HepG2 (cell line): ENCODE measurements at regions not wholly inside any gene's neighbourhood (a gene's known extent, or its start where the extent isn't known, plus 50 kb on each side); places are given as distances from the start of the nearest gene placed in this dataset.

Source experiments
- ATAC-seq: fragments of 200-7000 bp; cut with Tn5 transposase; 3 replicates; pipeline ENCODE4 v1.9.1; 2020; ENCODE audit warnings: mild to moderate bottlenecking, moderate library complexity
- BruUV-seq: library from RNA; stranded (reverse); fragments of 400-500 nt; replicated peaks from 2 replicates; lab custom pipeline; 2021; lab: Mats Ljungman, UMichigan
- CTCF ChIA-PET: fragments of 300-600 bp; formaldehyde crosslinking; extraction: SDS; loops from one replicate; lab custom pipeline; 2021; ENCODE audit warnings: low total read pairs, inconsistent platforms, low intra/inter-chr PET ratio; lab: Yijun Ruan, JAX
- POLR2A ChIA-PET: fragments of 350-600 bp; sonication (Branson Sonifier 250); formaldehyde crosslinking; loops from one replicate; lab custom pipeline; 2020; ENCODE audit warnings: antibody characterized with exemption, inconsistent platforms; lab: Yijun Ruan, JAX
- DNase-seq: peaks from one replicate; pipeline ENCODE4 v3.0.0-alpha.2; 2015; ENCODE audit warnings: low spot score
- FAIRE-seq: peaks from 3 replicates; lab custom pipeline; 2011; peaks lifted over from hg19 to GRCh38; lab: Jason Lieb, UNC
- H2AFZ ChIP-seq: one replicate; pipeline ENCODE4 v1.6.1; 2011; ENCODE audit warnings: low read length, inconsistent platforms
- H3K27ac ChIP-seq: fragments of 300-600 bp; 3 replicates; pipeline ENCODE4 v1.8.0; 2011; ENCODE audit warnings: mixed run types, mild to moderate bottlenecking, mixed read lengths, low read length, inconsistent platforms; ENCODE audit not compliant: insufficient read depth; ENCODE audit errors: extremely low read length
- H3K27me3 ChIP-seq, 2 experiments: fragments of 200-600 bp in 1 of 2; 2 replicates in 1 of 2; 3 replicates in 1 of 2; pipeline versions ENCODE4 v1.6.0 to v1.8.0; 2011; ENCODE audit warnings: low read length in 2 of 2, mild to moderate bottlenecking in 2 of 2, moderate library complexity in 2 of 2, inconsistent platforms in 1 of 2; ENCODE audit not compliant: insufficient read depth in 2 of 2, control insufficient read depth in 1 of 2
- H3K36me3 ChIP-seq, 2 experiments: fragments of 200-600 bp in 1 of 2; replicated peaks in 1 of 2; 2 replicates in 1 of 2; 3 replicates in 1 of 2; pipeline versions ENCODE4 v1.5.1 to v1.8.0; 2011; ENCODE audit warnings: low read length in 2 of 2, inconsistent platforms in 1 of 2; ENCODE audit not compliant: insufficient read depth in 2 of 2, control insufficient read depth in 1 of 2
- H3K4me1 ChIP-seq: 2 replicates; pipeline ENCODE4 v1.5.1; 2012; ENCODE audit warnings: low read length, inconsistent platforms; ENCODE audit not compliant: insufficient read depth
- H3K4me2 ChIP-seq: 2 replicates; pipeline ENCODE4 v1.6.0; 2011; ENCODE audit warnings: low read depth, low read length, inconsistent platforms
- H3K4me3 ChIP-seq, 3 experiments: fragments of 200-600 bp in 1 of 3; sonication (generic), shearing (Covaris generic) in 1 of 3; replicated peaks in 1 of 3; 2 replicates each; pipeline ENCODE4 v1.5.1; 2011 to 2016; ENCODE audit warnings: low read length in 3 of 3, inconsistent platforms in 2 of 3, low read depth in 2 of 3, mild to moderate bottlenecking in 2 of 3, control low read depth in 1 of 3, mixed read lengths in 1 of 3; ENCODE audit not compliant: insufficient read depth in 1 of 3
- H3K79me2 ChIP-seq: one replicate; pipeline ENCODE4 v1.6.1; 2011; ENCODE audit warnings: low read length, inconsistent platforms; ENCODE audit not compliant: insufficient read depth
- H3K9ac ChIP-seq: 2 replicates; pipeline ENCODE4 v1.6.0; 2011; ENCODE audit warnings: mild to moderate bottlenecking, low read depth, low read length, inconsistent platforms; ENCODE audit not compliant: insufficient read depth
- H3K9me3 ChIP-seq: 2 replicates; pipeline ENCODE4 v1.5.1; 2012; ENCODE audit warnings: mild to moderate bottlenecking, low read length
- H4K20me1 ChIP-seq: 2 replicates; pipeline ENCODE4 v1.6.0; 2011; ENCODE audit warnings: inconsistent platforms, mild to moderate bottlenecking, low read length, moderate library complexity; ENCODE audit not compliant: insufficient read depth
- CENPT ChIP-seq: sonication (generic); formaldehyde crosslinking; IDR thresholded peaks from 2 replicates; pipeline ENCODE4 v1.8.0; 2022; ENCODE audit warnings: low read depth, mild to moderate bottlenecking, moderate library complexity, missing genetic modification reagents
- DNMT1 ChIP-seq: sonication (generic); formaldehyde crosslinking; IDR thresholded peaks from 2 replicates; pipeline ENCODE4 v1.5.1; 2020; ENCODE audit warnings: mild to moderate bottlenecking, missing genetic modification reagents
- HMGA1 ChIP-seq: sonication (generic); formaldehyde crosslinking; conservative IDR thresholded peaks from 2 replicates; pipeline ENCODE4 v1.4.0; 2020; ENCODE audit warnings: missing genetic modification reagents
- MED1 ChIP-seq: sonication (generic); formaldehyde crosslinking; IDR thresholded peaks from 2 replicates; pipeline ENCODE4 v1.4.0; 2020; ENCODE audit warnings: missing genetic modification reagents
- PTBP1 ChIP-seq: fragments of 200-400 bp; formaldehyde crosslinking; IDR thresholded peaks from 2 replicates; pipeline ENCODE4 v1.6.1; 2018; ENCODE audit warnings: low read length, low read depth; ENCODE audit not compliant: poor library complexity, severe bottlenecking
- TBX3 ChIP-seq: fragments of 450-650 bp; IDR thresholded peaks from 2 replicates; pipeline ENCODE4 v1.6.1; 2017; ENCODE audit warnings: antibody characterized with exemption, mild to moderate bottlenecking, inconsistent platforms, borderline replicate concordance
- TFE3 ChIP-seq: IDR thresholded peaks from 2 replicates; pipeline ENCODE4 v1.6.1; 2016
- TP53 ChIP-seq: sonication (generic); formaldehyde crosslinking; conservative IDR thresholded peaks from 2 replicates; pipeline ENCODE4 v1.4.0; 2020; ENCODE audit warnings: missing genetic modification reagents
- YEATS4 ChIP-seq: sonication (generic); formaldehyde crosslinking; IDR thresholded peaks from 2 replicates; pipeline ENCODE4 v1.4.0; 2020; ENCODE audit warnings: missing genetic modification reagents, borderline replicate concordance
- ZBTB7A ChIP-seq: sonication (generic); formaldehyde crosslinking; IDR thresholded peaks from 2 replicates; pipeline ENCODE4 v1.8.0; 2022; ENCODE audit warnings: mild to moderate bottlenecking, missing genetic modification reagents
- ZFAT ChIP-seq: sonication (generic); formaldehyde crosslinking; conservative IDR thresholded peaks from 2 replicates; pipeline ENCODE4 v1.8.1; 2023; ENCODE audit warnings: missing genetic modification reagents, inconsistent platforms
- ZFP82 ChIP-seq: sonication (generic); formaldehyde crosslinking; IDR thresholded peaks from 2 replicates; pipeline ENCODE4 v1.5.1; 2020; ENCODE audit warnings: mild to moderate bottlenecking, missing genetic modification reagents, borderline replicate concordance
- ZNF337 ChIP-seq: sonication (generic); formaldehyde crosslinking; IDR thresholded peaks from 2 replicates; pipeline ENCODE4 v1.5.1; 2020; ENCODE audit warnings: missing genetic modification reagents, low read depth, mild to moderate bottlenecking, borderline replicate concordance
- WGBS: methylation state at CpG from one replicate; pipeline ENCODE4 v1.1.6; 2017; ENCODE audit warnings: low lambda C conversion rate; 5-methylcytosine and 5-hydroxymethylcytosine counted together
- in situ Hi-C: cut with HindIII; loops from 2 replicates; pipeline ENCODE4 v1.10.0; 2017; ENCODE audit warnings: low pct_unique_long_range_greater_than_20kb; ENCODE audit not compliant: extremely low pct_ligation_motif_present
- intact Hi-C: fragments of 100-400 bp; cut with micrococcal nuclease; formaldehyde crosslinking; loops from one replicate; pipeline ENCODE4 v1.10.0; 2022; ENCODE audit not compliant: unreplicated experiment

- no peak overlapping the region for H3K9ac ChIP-seq
- H2AFZ ChIP-seq: no peak overlapping the region
- no peaks in the 10 kb centered on the region for H4K20me1 ChIP-seq
- TF ChIP-seq MED1 (CRISPR knock-in tag): no peak
- no peak for TF ChIP-seq YEATS4 (CRISPR knock-in tag)
- no peak for TF ChIP-seq PTBP1
- no peak for TF ChIP-seq HMGA1 (CRISPR knock-in tag)
- TF ChIP-seq ZNF337: no peak
- TF ChIP-seq DNMT1 (CRISPR knock-in tag): no peak
- no peak for TF ChIP-seq CENPT (CRISPR knock-in tag)
- TF ChIP-seq TFE3 (CRISPR knock-in tag): no peak
- no peak for TF ChIP-seq TBX3
- TF ChIP-seq ZFP82: no peak
- TF ChIP-seq TP53 (CRISPR knock-in tag): no peak
- TF ChIP-seq ZFAT: no peak
- TF ChIP-seq ZBTB7A (CRISPR knock-in tag): no peak
- no peaks in the 10 kb centered on the region for H3K9me3 ChIP-seq
- no peak overlapping the region for H3K4me2 ChIP-seq
- no peak overlapping the region for H3K27ac ChIP-seq
- DNase-seq: no peak
- intact Hi-C loops: no loop called here
- ATAC-seq: no peak
- H3K36me3 ChIP-seq: no peaks in the 10 kb centered on the region
- ChIA-PET CTCF (no interaction called here), POLR2A (no interaction called here)
- WGBS: 0% methylated on average over 2 of the region's 2 CpGs
- no peak overlapping the region for H3K4me3 ChIP-seq
- no peaks in the 10 kb centered on the region for H3K79me2 ChIP-seq
- no peaks in the 10 kb centered on the region for H3K4me1 ChIP-seq
- no TSS peak for BruUV-seq
- H3K27me3 ChIP-seq: no peaks in the 10 kb centered on the region
- no peak for FAIRE-seq
- in situ Hi-C loops: no loop called here
Observed at GRCh38 chr16:77131398-77131797, 59.6 kb upstream of the MON1B start.
